ENCODE measurements at regions not wholly inside any gene's neighbourhood (a gene's known extent, or its start where the extent isn't known, plus 50 kb on each side); places are given as distances from the start of the nearest gene placed in this dataset.

GRCh38 chr2:59502981-59503380 is 1050.5 kb downstream of the BCL11A start:
- Histone ChIP-seq H3K27me3 (no peaks in the 10 kb centered on the region), H3K4me1 (no peaks in the 10 kb centered on the region), H3K27ac (no peak overlapping the region), H4K20me1 (no peaks in the 10 kb centered on the region), H3K4me3 (no peak overlapping the region), H3K9ac (no peak overlapping the region), H3K36me3 (no peaks in the 10 kb centered on the region), H3K9me3 (peaks cover 9% of the 10 kb centered on the region), H3K4me2 (no peak overlapping the region)
- TF ChIP-seq Cebpa-rat (IDR thresholded peaks at IDR 0.05), result no peak

GRCh38 chr2:59490994-59491393 is 1062.5 kb downstream of the BCL11A start:
- Histone ChIP-seq H3K4me3 (no peak overlapping the region), H3K4me2 (no peak overlapping the region), H3K27ac (no peak overlapping the region), H4K20me1 (no peaks in the 10 kb centered on the region), H3K27me3 (no peaks in the 10 kb centered on the region), H3K9me3 (peaks cover 6% of the 10 kb centered on the region), H3K9ac (no peak overlapping the region), H3K36me3 (no peaks in the 10 kb centered on the region), H3K4me1 (no peaks in the 10 kb centered on the region)
- no peak for TF ChIP-seq Cebpa-rat (IDR thresholded peaks at IDR 0.05)

- Histone ChIP-seq H4K20me1 (no peaks in the 10 kb centered on the region), H3K36me3 (no peaks in the 10 kb centered on the region), H3K9me3 (no peaks in the 10 kb centered on the region), H3K4me3 (no peak overlapping the region), H3K4me2 (no peak overlapping the region), H3K9ac (no peak overlapping the region), H3K4me1 (no peaks in the 10 kb centered on the region), H3K27ac (no peak overlapping the region), H3K27me3 (no peaks in the 10 kb centered on the region)
- no peak for TF ChIP-seq Cebpa-rat (IDR thresholded peaks at IDR 0.05)
Observed at GRCh38 chr2:59490192-59490591, 1063.3 kb downstream of the BCL11A start.

GRCh38 chr2:59484673-59485072 is 1068.8 kb downstream of the BCL11A start:
- no peak overlapping the region for H3K9ac ChIP-seq
- no peak overlapping the region for H3K4me3 ChIP-seq
- no peaks in the 10 kb centered on the region for H3K27me3 ChIP-seq
- no peaks in the 10 kb centered on the region for H3K36me3 ChIP-seq
- H3K4me2 ChIP-seq, result no peak overlapping the region
- no peaks in the 10 kb centered on the region for H3K9me3 ChIP-seq
- H3K27ac ChIP-seq, result no peak overlapping the region
- H4K20me1 ChIP-seq, result no peaks in the 10 kb centered on the region
- TF ChIP-seq Cebpa-rat (IDR thresholded peaks at IDR 0.05), result no peak
- no peaks in the 10 kb centered on the region for H3K4me1 ChIP-seq

- Histone ChIP-seq H3K27me3 (no peaks in the 10 kb centered on the region), H3K4me3 (no peak overlapping the region), H3K27ac (no peak overlapping the region), H3K9ac (no peak overlapping the region), H3K36me3 (no peaks in the 10 kb centered on the region), H3K4me1 (no peaks in the 10 kb centered on the region), H3K4me2 (no peak overlapping the region), H4K20me1 (no peaks in the 10 kb centered on the region), H3K9me3 (peaks cover 10% of the 10 kb centered on the region; the same call in 1 of the 2 replicates)
- TF ChIP-seq Cebpa-rat (IDR thresholded peaks at IDR 0.05), result no peak
Observed at GRCh38 chr2:59463426-59463825, 1090.0 kb downstream of the BCL11A start.

- H3K4me3 ChIP-seq, result no peak overlapping the region
- H3K4me2 ChIP-seq, result no peak overlapping the region
- H3K27me3 ChIP-seq, result no peaks in the 10 kb centered on the region
- no peaks in the 10 kb centered on the region for H4K20me1 ChIP-seq
- H3K27ac ChIP-seq, result no peak overlapping the region
- TF ChIP-seq Cebpa-rat (IDR thresholded peaks at IDR 0.05), result no peak
- no peak overlapping the region for H3K9ac ChIP-seq
- peaks cover 4% of the 10 kb centered on the region; the same call in 1 of the 2 replicates for H3K9me3 ChIP-seq
- no peaks in the 10 kb centered on the region for H3K36me3 ChIP-seq
- no peaks in the 10 kb centered on the region for H3K4me1 ChIP-seq
Observed at GRCh38 chr2:59462422-59463197, 1090.8 kb downstream of the BCL11A start.

GRCh38 chr2:59461127-59461526 is 1092.3 kb downstream of the BCL11A start:
- H3K4me3 ChIP-seq, result no peak overlapping the region
- TF ChIP-seq Cebpa-rat (IDR thresholded peaks at IDR 0.05), result no peak
- no peak overlapping the region for H3K4me2 ChIP-seq
- no peaks in the 10 kb centered on the region for H3K4me1 ChIP-seq
- H3K36me3 ChIP-seq, result no peaks in the 10 kb centered on the region
- no peak overlapping the region for H3K27ac ChIP-seq
- no peaks in the 10 kb centered on the region for H4K20me1 ChIP-seq
- no peaks in the 10 kb centered on the region for H3K27me3 ChIP-seq
- no peaks in the 10 kb centered on the region for H3K9me3 ChIP-seq
- H3K9ac ChIP-seq, result no peak overlapping the region

- Histone ChIP-seq H3K4me2 (no peak overlapping the region), H3K9me3 (no peaks in the 10 kb centered on the region), H3K9ac (no peak overlapping the region), H3K4me1 (no peaks in the 10 kb centered on the region), H3K36me3 (no peaks in the 10 kb centered on the region), H4K20me1 (no peaks in the 10 kb centered on the region), H3K27me3 (no peaks in the 10 kb centered on the region), H3K4me3 (no peak overlapping the region), H3K27ac (no peak overlapping the region)
- TF ChIP-seq Cebpa-rat (IDR thresholded peaks at IDR 0.05), result no peak
Observed at GRCh38 chr2:59458800-59459199, 1094.7 kb downstream of the BCL11A start.

GRCh38 chr2:59456285-59456684 is 1097.2 kb downstream of the BCL11A start:
- no peaks in the 10 kb centered on the region for H4K20me1 ChIP-seq
- no peak for TF ChIP-seq Cebpa-rat (IDR thresholded peaks at IDR 0.05)

GRCh38 chr2:59449274-59449673 is 1104.2 kb downstream of the BCL11A start:
- Histone ChIP-seq H3K27ac (no peak overlapping the region), H3K4me1 (no peaks in the 10 kb centered on the region), H3K9me3 (no peaks in the 10 kb centered on the region), H4K20me1 (no peaks in the 10 kb centered on the region), H3K9ac (no peak overlapping the region), H3K4me3 (no peak overlapping the region), H3K36me3 (no peaks in the 10 kb centered on the region), H3K27me3 (no peaks in the 10 kb centered on the region), H3K4me2 (no peak overlapping the region)
- TF ChIP-seq Cebpa-rat (IDR thresholded peaks at IDR 0.05), result no peak

More at GRCh38 chr2:59456285-59456684, 1097.2 kb downstream of the BCL11A start:
- Histone ChIP-seq H3K4me1 (no peaks in the 10 kb centered on the region), H3K4me2 (no peak overlapping the region), H3K4me3 (no peak overlapping the region), H3K27me3 (no peaks in the 10 kb centered on the region), H3K27ac (no peak overlapping the region), H3K9me3 (no peaks in the 10 kb centered on the region), H3K9ac (no peak overlapping the region), H3K36me3 (no peaks in the 10 kb centered on the region)
